Hematopoietic multipotent progenitor cell treated with erythropoietin and hydrocortisone succinate and interleukin-3 and kit ligand, for 8 days (in vitro differentiated cells): ENCODE measurements at regions not wholly inside any gene's neighbourhood (a gene's known extent, or its start where the extent isn't known, plus 50 kb on each side); places are given as distances from the start of the nearest gene placed in this dataset.

Experiments
- DNase-seq: peaks from one replicate; pipeline ENCODE4 v3.0.0-alpha.2; 2015

- no peak for DNase-seq
These were observed 54.0 kb upstream of the GTF3A start for GRCh38 chr13:27370305-27370872.

DNA sequence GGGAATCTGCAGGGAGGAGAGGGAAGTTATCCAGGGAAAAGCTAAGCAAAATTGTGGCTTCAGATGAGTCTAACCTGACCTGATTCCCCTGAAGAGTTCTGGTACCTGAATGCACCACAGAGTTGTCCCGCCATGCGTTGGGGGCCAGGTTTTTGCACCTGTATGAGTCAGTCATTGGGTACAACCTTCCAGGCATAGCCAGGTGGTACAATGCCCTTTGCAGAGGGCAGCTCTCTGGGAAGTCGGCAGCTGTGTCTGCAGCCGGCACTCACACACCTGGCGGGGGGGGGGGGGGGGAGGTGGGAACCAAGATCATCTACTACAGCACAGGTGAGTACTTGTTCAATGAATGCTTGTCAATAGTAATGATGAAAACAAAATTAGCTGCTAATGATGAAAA lies 52.5 kb upstream of the GTF3A start:
- no peak for DNase-seq

GRCh38 chr13:27372896-27373295 lies 51.5 kb upstream of the GTF3A start:
- no peak for DNase-seq

GRCh38 chr13:27374126-27374613 lies 50.2 kb upstream of the GTF3A start:
- DNase-seq: no peak
